ENCODE measurements at regions not wholly inside any gene's neighbourhood (a gene's known extent, or its start where the extent isn't known, plus 50 kb on each side); places are given as distances from the start of the nearest gene placed in this dataset.
"Not testable (repeated sequence)": the region's sequence is repeated elsewhere in the genome, so short reads cannot be mapped to it uniquely, and the experiment has no call there.

DNA sequence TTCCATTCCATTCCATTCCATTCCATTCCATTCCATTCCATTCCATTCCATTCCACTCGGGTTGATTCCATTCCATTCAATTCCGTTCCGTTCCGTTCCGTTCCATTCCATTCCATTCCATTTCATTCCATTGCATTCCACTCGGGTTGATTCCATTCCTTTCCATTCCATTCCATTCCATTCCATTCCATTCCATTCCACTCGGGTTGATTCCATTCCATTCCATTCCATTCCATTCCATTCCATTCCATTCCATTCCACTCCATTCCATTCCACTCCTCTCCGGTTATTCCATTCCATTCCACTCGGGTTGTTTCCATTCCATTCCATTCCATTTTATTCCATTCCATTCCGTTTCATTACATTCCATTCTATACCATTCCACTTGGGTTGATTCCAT is 151.0 kb downstream of the CWH43 start:
- not testable (repeated sequence) for H3K36me3 ChIP-seq (ENCODE audit: control insufficient read depth in 2 of 2, insufficient read depth in 2 of 2, low read length in 2 of 2); H3K9me3 ChIP-seq (ENCODE audit: control insufficient read depth in 2 of 2, low read length in 2 of 2); H3K27ac ChIP-seq (ENCODE audit: low read depth in 2 of 2, low read length in 2 of 2); H3K9ac ChIP-seq (ENCODE audit: low read depth in 1 of 2, low read length in 2 of 2); H3K27me3 ChIP-seq (ENCODE audit: control insufficient read depth in 2 of 2, insufficient read depth in 2 of 2, low read length in 2 of 2); H3K4me3 ChIP-seq (ENCODE audit: low read length in 2 of 2); H3K4me1 ChIP-seq (ENCODE audit: control insufficient read depth in 2 of 2, insufficient read depth in 2 of 2, low read length in 2 of 2)

DNA sequence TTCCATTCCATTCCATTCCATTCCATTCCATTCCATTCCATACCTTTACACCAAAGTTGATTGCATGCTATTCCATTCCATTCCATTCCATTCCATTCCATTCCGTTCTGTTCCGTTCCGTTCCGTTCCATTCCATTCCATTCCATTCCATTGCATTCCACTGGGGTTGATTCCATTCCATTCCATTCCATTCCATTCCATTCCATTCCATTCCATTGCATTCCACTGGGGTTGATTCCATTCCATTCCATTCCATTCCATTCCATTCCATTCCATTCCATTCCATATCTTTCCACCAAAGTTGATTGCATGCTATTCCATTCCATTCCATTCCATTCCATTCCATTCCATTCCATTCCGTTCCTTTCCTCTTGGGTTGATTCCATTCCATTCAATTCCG is 151.9 kb downstream of the CWH43 start:
- not testable (repeated sequence) for H3K36me3 ChIP-seq (ENCODE audit: control insufficient read depth in 2 of 2, insufficient read depth in 2 of 2, low read length in 2 of 2); H3K9me3 ChIP-seq (ENCODE audit: control insufficient read depth in 2 of 2, low read length in 2 of 2); H3K27ac ChIP-seq (ENCODE audit: low read depth in 2 of 2, low read length in 2 of 2); H3K27me3 ChIP-seq (ENCODE audit: control insufficient read depth in 2 of 2, insufficient read depth in 2 of 2, low read length in 2 of 2); H3K4me3 ChIP-seq (ENCODE audit: low read length in 2 of 2); H3K4me1 ChIP-seq (ENCODE audit: control insufficient read depth in 2 of 2, insufficient read depth in 2 of 2, low read length in 2 of 2); H3K9ac ChIP-seq (ENCODE audit: low read depth in 1 of 2, low read length in 2 of 2)

DNA sequence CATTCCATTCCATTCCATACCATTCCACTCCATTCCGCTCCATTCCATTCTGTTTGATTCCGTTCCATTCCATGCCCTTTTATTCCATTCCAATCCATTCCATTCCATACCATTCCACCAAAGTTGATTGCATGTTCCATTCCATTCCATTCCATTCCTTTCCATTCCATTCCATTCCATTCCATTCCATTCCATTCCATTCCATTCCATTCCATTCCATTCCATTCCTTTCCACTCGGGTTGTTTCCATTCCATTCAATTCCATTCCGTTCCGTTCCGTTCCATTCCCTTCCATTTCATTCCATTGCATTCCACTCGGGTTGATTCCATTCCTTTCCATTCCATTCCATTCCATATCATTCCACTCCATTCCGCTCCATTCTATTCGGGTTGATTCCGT is 152.7 kb downstream of the CWH43 start:
- not testable (repeated sequence) for H3K9ac ChIP-seq (ENCODE audit: low read depth in 1 of 2, low read length in 2 of 2); H3K27me3 ChIP-seq (ENCODE audit: control insufficient read depth in 2 of 2, insufficient read depth in 2 of 2, low read length in 2 of 2); H3K4me1 ChIP-seq (ENCODE audit: control insufficient read depth in 2 of 2, insufficient read depth in 2 of 2, low read length in 2 of 2); H3K4me3 ChIP-seq (ENCODE audit: low read length in 2 of 2); H3K9me3 ChIP-seq (ENCODE audit: control insufficient read depth in 2 of 2, low read length in 2 of 2); H3K27ac ChIP-seq (ENCODE audit: low read depth in 2 of 2, low read length in 2 of 2); H3K36me3 ChIP-seq (ENCODE audit: control insufficient read depth in 2 of 2, insufficient read depth in 2 of 2, low read length in 2 of 2)

DNA sequence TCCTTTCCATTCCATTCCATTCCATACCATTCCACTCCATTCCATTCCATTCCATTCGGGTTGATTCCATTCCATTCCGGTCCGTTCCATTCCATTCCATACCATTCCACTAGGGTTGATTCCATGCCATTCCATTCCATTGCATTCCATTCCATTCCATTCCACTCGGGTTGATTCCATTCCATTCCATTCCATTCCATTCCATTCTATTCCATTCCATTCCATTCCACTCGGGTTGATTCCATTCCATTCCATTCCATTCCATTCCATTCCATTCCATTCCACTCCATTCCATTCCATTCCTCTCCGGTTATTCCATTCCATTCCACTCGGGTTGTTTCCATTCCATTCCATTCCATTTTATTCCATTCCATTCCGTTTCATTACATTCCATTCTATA is 153.4 kb downstream of the CWH43 start:
- H3K4me1 ChIP-seq (ENCODE audit: control insufficient read depth in 2 of 2, insufficient read depth in 2 of 2, low read length in 2 of 2); H3K4me3 ChIP-seq (ENCODE audit: low read length in 2 of 2); H3K27ac ChIP-seq (ENCODE audit: low read depth in 2 of 2, low read length in 2 of 2); H3K9ac ChIP-seq (ENCODE audit: low read depth in 1 of 2, low read length in 2 of 2); H3K9me3 ChIP-seq (ENCODE audit: control insufficient read depth in 2 of 2, low read length in 2 of 2); H3K36me3 ChIP-seq (ENCODE audit: control insufficient read depth in 2 of 2, insufficient read depth in 2 of 2, low read length in 2 of 2); H3K27me3 ChIP-seq (ENCODE audit: control insufficient read depth in 2 of 2, insufficient read depth in 2 of 2, low read length in 2 of 2): not testable (repeated sequence)

DNA sequence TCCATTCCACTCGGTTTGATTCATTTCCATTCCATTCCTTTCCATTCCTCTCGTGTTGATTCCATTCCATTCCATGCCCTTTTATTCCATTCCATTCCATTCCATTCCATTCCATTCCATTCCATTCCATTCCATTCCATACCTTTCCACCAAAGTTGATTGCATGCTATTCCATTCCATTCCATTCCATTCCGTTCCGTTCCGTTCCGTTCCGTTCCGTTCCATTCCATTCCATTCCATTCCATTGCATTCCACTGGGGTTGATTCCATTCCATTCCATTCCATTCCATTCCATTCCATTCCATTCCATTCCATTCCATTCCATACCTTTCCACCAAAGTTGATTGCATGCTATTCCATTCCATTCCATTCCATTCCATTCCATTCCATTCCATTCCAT is 154.3 kb downstream of the CWH43 start:
- H3K9me3 ChIP-seq (ENCODE audit: control insufficient read depth in 2 of 2, low read length in 2 of 2) = not testable (repeated sequence)

DNA sequence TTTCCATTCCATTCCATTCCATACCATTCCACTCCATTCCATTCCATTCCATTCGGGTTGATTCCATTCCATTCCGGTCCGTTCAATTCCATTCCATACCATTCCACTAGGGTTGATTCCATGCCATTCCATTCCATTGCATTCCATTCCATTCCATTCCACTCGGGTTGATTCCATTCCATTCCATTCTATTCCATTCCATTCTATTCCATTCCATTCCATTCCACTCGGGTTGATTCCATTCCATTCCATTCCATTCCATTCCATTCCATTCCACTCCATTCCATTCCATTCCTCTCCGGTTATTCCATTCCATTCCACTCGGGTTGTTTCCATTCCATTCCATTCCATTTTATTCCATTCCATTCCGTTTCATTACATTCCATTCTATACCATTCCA is 155.9 kb downstream of the CWH43 start:
- H3K27ac ChIP-seq (ENCODE audit: low read depth in 2 of 2, low read length in 2 of 2); H3K36me3 ChIP-seq (ENCODE audit: control insufficient read depth in 2 of 2, insufficient read depth in 2 of 2, low read length in 2 of 2); H3K4me1 ChIP-seq (ENCODE audit: control insufficient read depth in 2 of 2, insufficient read depth in 2 of 2, low read length in 2 of 2); H3K9ac ChIP-seq (ENCODE audit: low read depth in 1 of 2, low read length in 2 of 2); H3K4me3 ChIP-seq (ENCODE audit: low read length in 2 of 2); H3K27me3 ChIP-seq (ENCODE audit: control insufficient read depth in 2 of 2, insufficient read depth in 2 of 2, low read length in 2 of 2): not testable (repeated sequence)
- H3K9me3 ChIP-seq (ENCODE audit: control insufficient read depth in 2 of 2, low read length in 2 of 2) = peaks cover 10 to 12% of the 10 kb centered on the region in 2 donors

More for the DNA sequence above, 154.3 kb downstream of the CWH43 start:
- H3K4me3 ChIP-seq (ENCODE audit: low read length in 2 of 2); H3K27ac ChIP-seq (ENCODE audit: low read depth in 2 of 2, low read length in 2 of 2); H3K9ac ChIP-seq (ENCODE audit: low read depth in 1 of 2, low read length in 2 of 2); H3K27me3 ChIP-seq (ENCODE audit: control insufficient read depth in 2 of 2, insufficient read depth in 2 of 2, low read length in 2 of 2); H3K4me1 ChIP-seq (ENCODE audit: control insufficient read depth in 2 of 2, insufficient read depth in 2 of 2, low read length in 2 of 2); H3K36me3 ChIP-seq (ENCODE audit: control insufficient read depth in 2 of 2, insufficient read depth in 2 of 2, low read length in 2 of 2): not testable (repeated sequence)

DNA sequence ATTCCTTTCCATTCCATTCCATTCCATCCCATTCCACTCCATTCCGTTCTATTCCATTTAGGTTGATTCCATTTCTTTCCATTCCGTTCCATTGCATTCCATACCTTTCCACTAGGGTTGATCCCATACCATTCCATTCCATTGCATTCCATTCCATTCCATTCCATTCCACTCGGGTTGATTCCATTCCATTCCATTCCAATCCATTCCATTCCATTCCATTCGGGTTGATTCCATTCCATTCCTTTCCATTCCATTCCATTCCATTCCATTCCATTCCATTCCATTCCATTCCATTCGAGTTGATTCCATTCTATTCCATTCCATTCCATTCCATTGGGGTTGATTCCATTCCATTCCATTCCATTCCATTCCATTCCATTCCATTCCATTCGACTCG is 161.1 kb downstream of the CWH43 start:
- peaks cover 33 to 39% of the 10 kb centered on the region in 2 donors for H3K9me3 ChIP-seq (ENCODE audit: control insufficient read depth in 2 of 2, low read length in 2 of 2)
- H3K27ac ChIP-seq (ENCODE audit: low read depth in 2 of 2, low read length in 2 of 2); H3K36me3 ChIP-seq (ENCODE audit: control insufficient read depth in 2 of 2, insufficient read depth in 2 of 2, low read length in 2 of 2); H3K9ac ChIP-seq (ENCODE audit: low read depth in 1 of 2, low read length in 2 of 2); H3K27me3 ChIP-seq (ENCODE audit: control insufficient read depth in 2 of 2, insufficient read depth in 2 of 2, low read length in 2 of 2); H3K4me1 ChIP-seq (ENCODE audit: control insufficient read depth in 2 of 2, insufficient read depth in 2 of 2, low read length in 2 of 2); H3K4me3 ChIP-seq (ENCODE audit: low read length in 2 of 2): not testable (repeated sequence)

DNA sequence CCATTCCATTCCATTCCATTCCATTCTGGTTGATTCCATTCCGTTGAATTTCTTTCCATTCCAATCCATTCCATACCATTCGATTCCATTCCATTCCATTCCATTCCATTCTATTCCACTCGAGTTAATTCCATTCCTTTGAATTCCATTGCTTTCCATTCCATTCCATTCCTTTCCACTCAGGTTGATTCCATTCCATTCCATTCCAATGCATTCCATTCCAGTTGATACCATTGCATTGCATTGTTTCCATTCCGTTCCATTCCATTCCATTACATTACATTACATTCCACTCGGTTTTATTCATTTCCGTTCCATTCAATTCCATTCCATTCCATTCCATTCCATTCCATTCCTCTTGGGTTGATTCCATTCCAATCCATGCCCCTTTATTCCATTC is 161.5 kb downstream of the CWH43 start:
- H3K4me1 ChIP-seq (ENCODE audit: control insufficient read depth in 2 of 2, insufficient read depth in 2 of 2, low read length in 2 of 2); H3K4me3 ChIP-seq (ENCODE audit: low read length in 2 of 2); H3K27me3 ChIP-seq (ENCODE audit: control insufficient read depth in 2 of 2, insufficient read depth in 2 of 2, low read length in 2 of 2); H3K36me3 ChIP-seq (ENCODE audit: control insufficient read depth in 2 of 2, insufficient read depth in 2 of 2, low read length in 2 of 2); H3K9ac ChIP-seq (ENCODE audit: low read depth in 1 of 2, low read length in 2 of 2); H3K27ac ChIP-seq (ENCODE audit: low read depth in 2 of 2, low read length in 2 of 2): not testable (repeated sequence)
- H3K9me3 ChIP-seq (ENCODE audit: control insufficient read depth in 2 of 2, low read length in 2 of 2) = peaks cover 33 to 39% of the 10 kb centered on the region in 2 donors

DNA sequence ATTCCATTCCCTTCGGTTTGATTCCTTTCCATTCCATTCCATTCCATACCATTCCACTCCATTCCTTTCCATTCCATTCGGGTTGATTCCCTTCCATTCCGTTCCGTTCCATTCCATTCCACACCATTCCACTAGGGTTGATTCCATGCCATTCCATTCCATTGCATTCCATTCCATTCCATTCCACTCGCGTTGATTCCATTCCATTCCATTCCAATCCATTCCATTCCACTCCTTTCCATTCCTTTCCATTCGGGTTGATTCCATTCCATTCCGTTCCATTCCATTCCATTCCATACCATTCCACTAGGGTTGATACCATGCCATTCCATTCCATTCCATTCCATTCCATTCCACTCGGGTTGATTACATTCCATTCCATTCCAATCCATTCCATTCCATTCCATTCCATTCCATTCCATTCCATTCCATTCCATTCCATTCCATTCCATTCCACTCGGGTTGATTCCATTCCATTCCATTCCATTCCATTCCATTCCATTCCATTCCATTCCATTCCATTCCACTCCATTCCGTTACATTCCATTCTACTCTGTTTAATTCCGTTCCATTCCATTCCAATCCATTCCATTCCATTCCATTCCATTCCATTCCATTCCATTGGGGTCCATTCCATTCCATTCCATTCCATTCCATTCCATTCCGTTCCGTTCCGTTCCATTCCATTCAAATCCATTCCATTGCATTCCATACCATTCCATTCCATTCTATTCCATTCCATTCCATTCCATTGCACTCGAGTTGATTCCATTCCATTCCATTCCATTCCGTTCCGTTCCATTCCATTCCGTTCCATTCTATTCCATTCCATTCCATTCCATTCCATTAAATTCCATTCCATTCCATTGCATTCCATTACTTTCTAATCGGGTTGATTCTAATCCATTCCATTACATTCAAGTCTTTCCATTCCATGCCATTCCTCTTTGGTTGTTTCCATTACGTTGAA is 163.2 kb downstream of the CWH43 start:
- not testable (repeated sequence) for H3K9ac ChIP-seq (ENCODE audit: low read depth in 1 of 2, low read length in 2 of 2); H3K27ac ChIP-seq (ENCODE audit: low read depth in 2 of 2, low read length in 2 of 2); H3K27me3 ChIP-seq (ENCODE audit: control insufficient read depth in 2 of 2, insufficient read depth in 2 of 2, low read length in 2 of 2); H3K4me3 ChIP-seq (ENCODE audit: low read length in 2 of 2); H3K36me3 ChIP-seq (ENCODE audit: control insufficient read depth in 2 of 2, insufficient read depth in 2 of 2, low read length in 2 of 2); H3K4me1 ChIP-seq (ENCODE audit: control insufficient read depth in 2 of 2, insufficient read depth in 2 of 2, low read length in 2 of 2)
- peaks cover 42 to 53% of the 10 kb centered on the region in 2 donors for H3K9me3 ChIP-seq (ENCODE audit: control insufficient read depth in 2 of 2, low read length in 2 of 2)

DNA sequence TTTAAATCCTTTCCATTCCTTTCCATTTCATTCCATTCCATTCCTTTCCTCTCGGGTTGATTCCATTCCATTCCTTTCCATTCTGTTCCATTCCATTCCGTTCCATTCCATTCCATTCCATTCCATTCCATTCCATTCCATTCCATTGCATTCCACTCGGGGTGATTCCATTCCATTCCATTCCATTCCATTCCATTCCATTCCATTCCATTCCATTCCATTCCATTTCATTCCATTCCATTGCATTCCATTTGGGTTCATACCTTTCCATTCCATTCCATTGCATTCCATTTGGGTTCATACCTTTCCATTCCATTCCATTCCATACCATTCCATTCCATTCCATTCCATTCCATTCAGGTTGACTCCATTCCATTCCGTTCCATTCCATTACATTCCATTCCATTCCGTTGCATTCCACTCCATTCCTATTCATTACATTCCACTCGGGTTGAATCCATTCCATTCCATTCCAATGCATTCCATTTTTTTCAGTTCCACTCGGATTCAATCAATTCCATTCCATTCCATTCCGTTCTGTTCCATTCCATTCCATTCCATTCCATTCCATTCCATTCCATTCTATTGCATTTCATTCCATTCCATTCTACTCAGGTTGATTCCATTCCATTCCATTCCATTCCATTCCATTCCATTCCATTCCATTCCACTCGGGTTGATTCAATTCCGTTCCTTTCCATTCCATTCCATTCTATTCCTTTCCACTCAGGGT is 164.4 kb downstream of the CWH43 start:
- peaks cover 40 to 59% of the 10 kb centered on the region in 2 donors for H3K9me3 ChIP-seq (ENCODE audit: control insufficient read depth in 2 of 2, low read length in 2 of 2)
- not testable (repeated sequence) for H3K36me3 ChIP-seq (ENCODE audit: control insufficient read depth in 2 of 2, insufficient read depth in 2 of 2, low read length in 2 of 2); H3K27me3 ChIP-seq (ENCODE audit: control insufficient read depth in 2 of 2, insufficient read depth in 2 of 2, low read length in 2 of 2); H3K4me1 ChIP-seq (ENCODE audit: control insufficient read depth in 2 of 2, insufficient read depth in 2 of 2, low read length in 2 of 2); H3K9ac ChIP-seq (ENCODE audit: low read depth in 1 of 2, low read length in 2 of 2); H3K4me3 ChIP-seq (ENCODE audit: low read length in 2 of 2); H3K27ac ChIP-seq (ENCODE audit: low read depth in 2 of 2, low read length in 2 of 2)

Measured in mucosa of rectum (tissue), 2 donors.